C1 segment of cervical spinal cord (tissue), 14 donors: ENCODE measurements at regions not wholly inside any gene's neighbourhood (a gene's known extent, or its start where the extent isn't known, plus 50 kb on each side); places are given as distances from the start of the nearest gene placed in this dataset.

Experiments
- DNase-seq, 14 donors: peaks; one replicate each; lab custom pipeline; 2025; lab: John Stamatoyannopoulos, UW

GRCh38 chr15:66928784-66929183 lies 136.6 kb upstream of the SMAD3 start:
- no peak for DNase-seq

- no peak for DNase-seq
Measured at GRCh38 chr15:66929843-66930402, 135.5 kb upstream of the SMAD3 start.

- DNase-seq, result no peak
Measured at GRCh38 chr15:66931768-66932633, 133.4 kb upstream of the SMAD3 start.

- DNase-seq, result no peak
Measured at GRCh38 chr15:66932634-66933024, 132.8 kb upstream of the SMAD3 start.

GRCh38 chr15:66933932-66934867 lies 131.2 kb upstream of the SMAD3 start:
- no peak for DNase-seq

GRCh38 chr15:66934868-66935520 lies 130.4 kb upstream of the SMAD3 start:
- DNase-seq, result no peak

GRCh38 chr15:66935688-66936087 lies 129.7 kb upstream of the SMAD3 start:
- DNase-seq, result no peak

- DNase-seq, result no peak
Measured at GRCh38 chr15:66936109-66936860, 129.1 kb upstream of the SMAD3 start.

GRCh38 chr15:66936861-66937582 lies 128.4 kb upstream of the SMAD3 start:
- DNase-seq, result no peak

GRCh38 chr15:66937588-66937987 lies 127.8 kb upstream of the SMAD3 start:
- no peak for DNase-seq

GRCh38 chr15:66938114-66938830 lies 127.1 kb upstream of the SMAD3 start:
- no peak for DNase-seq

GRCh38 chr15:66939016-66939415 lies 126.4 kb upstream of the SMAD3 start:
- no peak for DNase-seq

- no peak for DNase-seq
Measured at GRCh38 chr15:66939451-66940023, 125.9 kb upstream of the SMAD3 start.

GRCh38 chr15:66940368-66940767 lies 125.0 kb upstream of the SMAD3 start:
- no peak for DNase-seq

- DNase-seq, result no peak
Measured at GRCh38 chr15:66941108-66941711, 124.2 kb upstream of the SMAD3 start.

- no peak for DNase-seq
Measured at GRCh38 chr15:66941791-66942190, 123.6 kb upstream of the SMAD3 start.

GRCh38 chr15:66942649-66943390 lies 122.6 kb upstream of the SMAD3 start:
- no peak for DNase-seq

- no peak for DNase-seq
Measured at GRCh38 chr15:66943456-66944095, 121.8 kb upstream of the SMAD3 start.
